ENCODE measurements at regions not wholly inside any gene's neighbourhood (a gene's known extent, or its start where the extent isn't known, plus 50 kb on each side); places are given as distances from the start of the nearest gene placed in this dataset.

DNA sequence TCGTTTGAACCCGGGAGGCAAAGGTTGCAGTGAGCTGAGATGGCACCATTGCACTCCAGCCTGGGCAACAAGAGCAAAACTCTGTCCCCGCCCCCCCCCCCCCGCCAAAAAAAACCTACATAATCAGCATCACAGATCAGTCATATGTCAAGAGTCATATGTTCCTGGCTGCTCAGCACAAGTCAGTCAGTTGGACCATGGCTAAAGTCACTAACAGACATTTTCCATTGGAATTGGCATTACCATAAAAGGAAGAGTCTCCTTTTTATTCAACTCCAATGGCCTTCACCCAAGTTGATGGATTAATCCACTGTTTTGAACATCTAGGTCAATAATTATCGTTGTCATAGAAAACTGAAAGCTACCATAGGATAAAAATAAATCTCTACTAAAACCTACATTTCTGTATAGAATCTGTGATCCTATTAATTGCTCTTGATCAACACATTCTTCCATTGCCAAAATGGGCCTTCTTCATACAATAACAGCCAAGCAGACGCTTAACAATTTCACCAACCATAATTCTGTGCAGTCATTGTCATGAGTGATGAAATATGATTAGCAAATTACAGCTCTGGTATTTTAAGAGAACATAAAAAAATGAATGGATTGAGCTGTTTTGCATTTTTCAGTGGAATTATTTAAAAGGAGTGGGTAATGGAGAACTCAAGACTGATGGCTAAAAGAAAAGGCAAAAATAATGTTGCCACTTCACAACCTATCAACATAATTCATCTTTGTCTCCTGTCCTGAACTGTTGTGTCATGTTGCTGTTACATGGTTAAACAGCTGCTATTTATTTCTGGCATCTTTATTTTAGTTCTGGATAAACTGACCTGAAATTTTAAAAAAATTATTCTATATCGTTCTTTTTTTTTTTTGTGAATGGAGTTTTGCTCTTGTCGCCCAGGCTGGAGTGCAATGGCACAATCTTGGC is 555.5 kb upstream of the JARID2 start:
- no peak for DNase-seq

DNA sequence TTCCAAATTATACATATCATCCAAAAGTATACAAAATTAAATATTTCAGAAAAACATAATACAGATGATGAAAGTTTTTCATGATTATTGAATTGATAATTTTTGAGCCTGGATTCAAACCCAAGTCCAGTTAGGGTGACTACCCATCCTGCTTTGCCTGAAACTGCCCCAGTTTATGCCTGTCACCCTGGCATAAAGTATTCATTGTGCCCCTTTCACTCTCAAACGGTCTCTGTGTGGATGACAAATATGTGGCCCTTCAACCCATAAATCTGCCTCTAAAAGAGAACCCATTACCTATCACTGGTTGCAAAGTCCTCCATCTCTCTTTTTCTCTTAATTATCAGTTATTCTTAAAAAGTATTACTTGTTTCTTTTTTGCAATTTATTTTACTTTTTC is 553.7 kb upstream of the JARID2 start:
- DNase-seq, result no peak

DNA sequence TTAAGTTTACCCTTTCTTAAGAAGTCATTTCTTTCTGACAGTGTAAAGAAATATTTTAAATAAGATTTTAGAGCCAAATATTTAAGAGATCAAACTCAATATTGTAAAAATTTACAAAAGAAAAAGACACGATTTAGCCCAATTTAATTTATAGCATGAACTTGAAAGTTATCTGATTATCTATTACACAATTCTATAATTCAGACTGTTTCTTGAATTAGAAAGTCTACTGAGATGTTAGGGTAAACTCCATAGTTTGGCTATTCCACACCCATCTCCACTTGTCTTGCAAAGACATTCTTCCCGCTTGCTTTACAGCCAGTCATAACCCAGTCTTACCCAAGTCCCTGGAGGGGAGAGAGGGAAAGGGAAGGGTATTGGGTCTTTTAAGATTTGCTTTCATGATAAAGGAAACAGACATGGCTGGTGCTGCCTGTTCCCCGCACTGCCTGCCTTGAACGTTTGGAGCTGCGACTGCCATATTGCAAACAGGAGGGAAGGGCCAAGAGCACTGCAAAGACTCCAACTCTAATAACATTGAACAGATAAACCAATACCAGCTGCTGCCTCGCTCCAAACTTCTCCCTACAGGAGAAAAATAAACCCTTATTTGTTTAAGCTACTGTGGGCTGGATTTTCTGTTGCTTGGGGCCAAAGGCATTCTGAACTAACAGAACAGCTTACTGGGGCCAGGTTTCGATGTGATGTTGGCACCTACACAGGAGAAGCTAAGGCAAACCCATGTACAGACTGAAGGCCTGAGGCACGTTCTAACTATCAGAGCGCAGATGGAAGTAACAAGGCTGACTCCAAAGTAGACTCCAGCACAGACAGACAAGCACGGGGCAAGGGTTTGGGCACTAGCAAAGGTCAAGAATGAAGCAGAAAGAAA is 552.3 kb upstream of the JARID2 start:
- DNase-seq, result no peak

DNA sequence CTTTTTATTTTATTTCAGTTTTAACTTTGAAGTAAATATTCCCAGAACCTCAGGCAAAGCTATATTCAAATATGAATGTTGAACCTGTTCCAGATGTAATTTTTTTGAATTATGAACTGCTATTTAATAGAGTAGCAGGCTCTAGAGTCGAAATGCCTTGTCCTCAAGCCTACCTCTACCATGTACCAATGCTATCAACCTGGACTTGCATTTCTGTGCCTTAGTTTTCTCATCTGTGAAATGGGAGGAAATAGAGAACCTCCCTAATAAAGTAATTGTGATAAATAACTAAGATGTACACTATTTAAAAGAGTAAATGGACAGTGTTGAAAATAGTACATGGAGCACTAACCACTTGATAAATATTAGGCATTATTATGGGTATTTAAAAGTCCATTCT is 551.6 kb upstream of the JARID2 start:
- DNase-seq, result no peak

DNA sequence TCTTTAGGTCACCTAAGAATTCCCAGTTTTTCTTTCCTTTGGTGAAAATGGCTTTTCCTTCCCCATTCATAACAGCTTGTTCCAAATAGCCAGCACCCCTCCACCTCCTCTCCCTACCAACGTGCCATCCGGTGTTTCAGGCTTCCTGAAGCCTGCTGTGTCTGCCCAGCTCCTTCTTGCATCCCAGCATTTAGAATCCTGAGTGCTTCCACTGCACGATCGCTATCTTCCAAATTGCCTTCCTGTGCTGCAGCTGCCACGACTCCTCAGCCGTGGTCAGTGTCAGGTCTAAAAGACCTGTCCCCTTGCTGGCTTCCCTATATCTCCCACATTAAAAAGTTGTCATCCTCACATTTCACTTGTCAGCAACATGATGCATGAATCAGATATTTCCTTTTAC is 550.3 kb upstream of the JARID2 start:
- DNase-seq, result no peak

DNA sequence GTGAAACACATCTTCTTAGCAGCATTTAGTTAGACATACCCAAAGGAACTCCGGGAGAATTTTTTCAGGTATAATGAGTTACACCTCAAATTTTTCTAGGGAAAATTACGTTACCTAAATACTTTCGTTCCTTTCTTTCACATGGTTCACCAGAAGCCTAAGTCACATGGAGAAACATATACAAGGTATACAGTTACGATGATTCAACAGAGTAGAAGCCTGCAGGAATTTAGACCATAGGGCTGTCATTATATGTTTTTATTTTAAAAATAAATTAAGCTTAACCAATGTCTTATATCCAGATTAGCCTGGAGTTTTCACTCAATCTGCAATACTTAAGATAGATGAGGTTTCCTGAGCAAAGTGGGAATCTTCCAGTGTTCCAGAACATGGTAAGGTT is 549.5 kb upstream of the JARID2 start:
- no peak for DNase-seq

- no peak for DNase-seq
These were observed 548.4 kb upstream of the JARID2 start for GRCh38 chr6:14697427-14697826.

GRCh38 chr6:14699803-14700601 is 545.9 kb upstream of the JARID2 start:
- no peak for DNase-seq

GRCh38 chr6:14701946-14702345 is 543.9 kb upstream of the JARID2 start:
- no peak for DNase-seq

- no peak for DNase-seq
These were observed 543.2 kb upstream of the JARID2 start for GRCh38 chr6:14702678-14703077.

DNA sequence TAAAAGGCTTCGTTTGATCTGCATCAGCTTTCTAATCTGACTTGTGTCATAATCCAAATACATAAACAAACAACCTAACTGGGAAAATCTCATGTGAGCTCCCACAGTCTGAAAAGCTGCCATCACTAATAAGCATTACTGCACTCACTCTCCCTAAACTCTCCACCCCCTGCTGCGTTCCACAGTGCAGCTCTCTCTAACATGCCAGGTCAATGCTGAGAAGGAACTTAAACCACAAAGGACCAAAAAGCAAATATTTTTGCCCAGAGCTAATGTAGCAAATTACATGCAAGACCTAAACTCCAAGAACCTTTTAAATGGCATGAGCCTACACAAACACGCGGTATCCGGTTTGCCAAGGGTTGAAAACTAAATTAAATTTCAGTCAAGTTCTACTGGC is 542.3 kb upstream of the JARID2 start:
- DNase-seq, result no peak

DNA sequence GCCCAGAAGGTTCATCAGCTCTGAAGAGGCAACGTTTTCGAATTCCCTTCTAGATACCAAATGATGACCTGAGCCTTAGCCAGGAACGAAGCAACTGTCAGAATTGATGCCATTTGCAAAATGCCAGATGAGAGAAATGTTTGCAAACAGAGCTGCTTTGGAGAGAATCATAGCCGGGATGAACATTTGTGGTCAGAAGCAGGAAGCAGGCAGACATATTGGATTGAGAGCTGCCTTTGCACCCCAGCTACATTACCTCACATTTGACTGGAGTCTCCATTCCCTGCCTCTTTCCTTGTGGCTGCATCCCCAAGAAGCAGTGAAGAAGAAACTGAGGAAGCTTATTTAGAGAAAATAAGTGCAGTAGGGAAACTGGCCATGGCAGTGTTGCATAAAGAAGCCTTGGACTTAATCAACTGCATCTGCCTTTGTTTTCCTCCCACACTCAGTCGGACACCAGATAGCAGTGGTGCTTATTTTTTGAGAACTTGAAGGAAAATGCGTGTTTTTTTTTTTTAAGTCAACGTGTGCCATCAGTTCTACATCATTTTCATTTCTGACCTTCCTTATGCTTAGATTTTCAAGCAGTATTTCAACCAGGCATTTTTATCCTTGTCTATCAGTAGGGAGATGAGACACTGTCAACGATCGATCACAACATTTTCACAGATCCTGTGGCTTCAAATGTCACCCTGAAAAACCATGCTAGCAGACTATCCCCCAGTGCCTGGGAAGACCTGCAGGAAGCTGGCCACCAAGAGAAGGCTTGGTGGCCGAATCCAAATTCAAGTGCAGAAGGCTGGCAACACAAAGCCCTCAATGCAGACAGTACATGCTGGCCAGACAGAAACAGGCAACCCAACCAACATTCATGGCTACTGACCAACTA is 541.2 kb upstream of the JARID2 start:
- DNase-seq, result no peak

- no peak for DNase-seq
These were observed 540.0 kb upstream of the JARID2 start for GRCh38 chr6:14705841-14706377.

DNA sequence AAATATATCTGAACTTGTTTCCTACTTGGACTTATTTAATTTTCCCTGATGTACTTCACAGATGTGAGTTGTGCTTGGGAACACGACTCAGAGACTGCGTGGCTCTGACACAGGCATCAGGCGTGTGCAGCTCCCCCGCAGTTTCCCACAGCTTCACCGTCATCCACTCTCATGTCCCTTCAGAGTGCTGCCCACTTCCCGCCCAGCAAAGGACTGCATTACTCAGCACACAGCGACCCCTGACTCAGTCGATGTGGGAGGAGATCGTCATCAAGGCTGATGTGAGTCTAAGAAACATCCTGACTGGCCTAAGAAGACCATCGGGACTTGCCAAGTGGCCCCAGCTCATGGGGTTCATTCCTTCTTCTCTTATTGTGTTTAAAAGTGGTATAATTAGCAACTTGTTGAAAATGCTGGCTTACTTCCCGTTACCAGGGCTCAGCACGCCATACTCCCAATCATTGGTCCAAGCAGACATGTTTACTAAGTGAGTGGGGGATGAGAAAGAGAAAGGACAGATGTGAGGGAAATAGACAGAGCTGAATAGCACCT is 539.4 kb upstream of the JARID2 start:
- DNase-seq, result peak in 24 of 56 donors; percentile 4 to 65 (median 29)

DNA sequence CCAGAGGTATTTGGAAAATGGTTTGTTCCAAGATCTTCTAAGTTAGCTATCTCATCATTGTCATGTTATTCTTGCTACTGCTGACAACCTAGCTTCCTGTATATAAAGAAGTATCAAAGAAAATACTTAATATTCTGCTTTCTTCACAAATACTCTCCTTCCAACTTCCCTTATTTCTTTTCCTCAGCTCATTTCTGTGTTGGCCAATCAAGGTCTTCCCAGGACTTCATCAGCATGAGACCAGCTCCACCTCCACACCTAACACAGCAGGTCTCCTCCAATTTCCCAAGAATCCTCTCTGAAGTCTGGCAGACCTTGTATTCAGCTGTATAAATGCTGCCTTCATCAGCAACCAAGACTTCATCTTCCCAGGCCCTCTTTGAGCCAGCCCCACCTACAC is 538.6 kb upstream of the JARID2 start:
- no peak for DNase-seq

DNA sequence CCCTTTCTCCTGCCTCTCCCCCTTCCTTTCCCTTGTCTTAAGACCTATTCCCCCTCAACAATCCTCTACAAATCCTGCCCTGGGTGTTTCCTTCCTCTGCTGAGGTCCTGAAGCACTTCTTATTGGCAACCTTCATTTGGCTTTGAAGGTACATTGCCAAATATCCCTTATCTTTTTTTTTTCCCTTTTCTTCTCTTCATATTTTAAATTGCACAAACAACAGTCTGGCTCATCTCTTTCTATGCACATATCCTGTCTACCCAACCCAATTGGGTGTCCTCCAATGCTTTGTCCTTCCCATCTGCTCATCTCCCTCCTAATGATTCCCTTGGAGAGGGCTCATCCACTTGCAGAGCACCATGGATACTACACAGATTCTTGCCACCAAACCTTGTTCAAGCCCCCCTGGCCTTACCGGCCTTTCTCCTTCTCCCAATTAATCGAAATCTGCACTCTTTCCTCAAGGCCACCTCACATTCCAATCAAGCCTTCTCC is 537.9 kb upstream of the JARID2 start:
- no peak for DNase-seq

GRCh38 chr6:14709066-14709670 is 536.7 kb upstream of the JARID2 start:
- DNase-seq, result no peak

- DNase-seq, result no peak
These were observed 536.0 kb upstream of the JARID2 start for GRCh38 chr6:14709900-14710299.

DNA sequence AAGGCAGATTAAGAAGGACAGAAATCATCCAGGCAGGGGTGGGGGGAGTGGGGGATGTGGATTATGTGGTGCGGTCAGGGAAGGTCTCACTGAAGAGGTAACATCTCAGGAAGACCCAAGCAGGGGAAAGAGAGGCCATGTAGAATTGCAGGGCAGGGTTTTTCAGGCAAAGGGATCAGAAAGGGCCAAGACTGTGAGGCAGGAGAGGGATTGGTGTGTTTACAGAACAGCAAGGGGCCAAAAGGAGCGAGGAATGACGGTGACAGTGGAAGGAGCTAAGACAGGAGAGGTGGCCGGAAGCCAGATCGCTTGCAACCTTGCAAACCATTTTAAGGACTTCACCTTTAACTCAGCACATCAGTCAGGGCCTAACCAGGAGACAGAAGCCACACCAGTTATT is 535.4 kb upstream of the JARID2 start:
- no peak for DNase-seq

Measured in amygdala (tissue), 56 donors.